HCT116 (cell line): ENCODE measurements at regions not wholly inside any gene's neighbourhood (a gene's known extent, or its start where the extent isn't known, plus 50 kb on each side); places are given as distances from the start of the nearest gene placed in this dataset.

Experiments
- CEBPB ChIP-seq: IDR thresholded peaks from 2 replicates; pipeline ENCODE4 v1.6.1; 2012; ENCODE audit warnings: low read depth
- CTCF ChIP-seq, 3 experiments: fragments of 200-600 bp in 1 of 3; sonication (generic) in 1 of 3; IDR thresholded peaks in 2 of 3; conservative IDR thresholded peaks in 1 of 3; 2 replicates each; pipeline ENCODE4 v1.5.1; 2012 to 2017; ENCODE audit warnings: low read depth in 2 of 3, low read length in 2 of 3, antibody characterized with exemption in 1 of 3, borderline replicate concordance in 1 of 3, control low read depth in 1 of 3, mild to moderate bottlenecking in 1 of 3, mixed read lengths in 1 of 3, mixed run types in 1 of 3, moderate library complexity in 1 of 3; ENCODE audit not compliant: insufficient read depth in 1 of 3
- EZH2 ChIP-seq: fragments of 200-600 bp; sonication (generic); IDR thresholded peaks from 2 replicates; pipeline ENCODE4 v1.6.1; 2017; ENCODE audit warnings: antibody characterized with exemption, mixed run types
- FOSL1 ChIP-seq: IDR thresholded peaks from 2 replicates; pipeline ENCODE4 v1.6.1; 2012; ENCODE audit warnings: low read depth
- MAX ChIP-seq: IDR thresholded peaks from 2 replicates; pipeline ENCODE4 v1.6.1; 2012
- POLR2A ChIP-seq: IDR thresholded peaks from 2 replicates; pipeline ENCODE4 v1.7.0; 2011; ENCODE audit warnings: borderline replicate concordance; ENCODE audit not compliant: insufficient read depth, insufficient read length; ENCODE audit errors: extremely low read depth
- POLR2AphosphoS5 ChIP-seq: IDR thresholded peaks from 2 replicates; pipeline ENCODE4 v1.6.1; 2011; ENCODE audit warnings: mild to moderate bottlenecking, low read depth, low read length, moderate library complexity
- REST ChIP-seq: IDR thresholded peaks from 2 replicates; pipeline ENCODE4 v1.6.1; 2012; ENCODE audit warnings: low read depth
- YY1 ChIP-seq: IDR thresholded peaks from 2 replicates; pipeline ENCODE4 v1.6.1; 2011; ENCODE audit warnings: low read length, low read depth, moderate library complexity, mild to moderate bottlenecking; ENCODE audit not compliant: insufficient replicate concordance; ENCODE audit errors: extremely low read depth
- ZBTB33 ChIP-seq: IDR thresholded peaks from 2 replicates; pipeline ENCODE4 v1.6.1; 2011; ENCODE audit warnings: mild to moderate bottlenecking, low read length, moderate library complexity; ENCODE audit not compliant: insufficient replicate concordance; ENCODE audit errors: extremely low read depth
- ZFX ChIP-seq: fragments of 450-650 bp; IDR thresholded peaks from 2 replicates; pipeline ENCODE4 v1.6.1; 2017

GRCh38 chr4:20391198-20391597, 139.5 kb downstream of the SLIT2 start:
- no peak for TF ChIP-seq CTCF (IDR thresholded peaks at IDR 0.05 in 2 of 3, conservative IDR thresholded peaks at IDR 0.05 in 1 of 3; ENCODE audit: borderline replicate concordance in 1 of 3, insufficient read depth in 1 of 3, low read depth in 2 of 3, low read length in 2 of 3)
- TF ChIP-seq REST, result no peak
- no peak for TF ChIP-seq MAX
- TF ChIP-seq CEBPB, result no peak
- no peak for TF ChIP-seq EZH2
- TF ChIP-seq POLR2AphosphoS5, result no peak
- no peak for TF ChIP-seq YY1
- no peak for TF ChIP-seq ZFX
- TF ChIP-seq FOSL1, result no peak
- TF ChIP-seq ZBTB33, result no peak
- no peak for TF ChIP-seq POLR2A
